B cell (primary cell): ENCODE measurements at regions not wholly inside any gene's neighbourhood (a gene's known extent, or its start where the extent isn't known, plus 50 kb on each side); places are given as distances from the start of the nearest gene placed in this dataset.
"Not testable (repeated sequence)": the region's sequence is repeated elsewhere in the genome, so short reads cannot be mapped to it uniquely, and the experiment has no call there.

Source experiments
- CTCF ChIP-seq: fragments of 200-600 bp; IDR thresholded peaks from one replicate; pipeline ENCODE4 v1.8.0; 2022; ENCODE audit warnings: antibody characterized with exemption, mild to moderate bottlenecking
- EZH2 ChIP-seq: IDR thresholded peaks from 2 replicates; pipeline ENCODE4 v1.6.1; 2012; ENCODE audit warnings: borderline replicate concordance, low read depth, mild to moderate bottlenecking, moderate library complexity, low read length; ENCODE audit not compliant: insufficient read depth, poor library complexity, severe bottlenecking

GRCh38 chrY:11466778-11467177 is 1234.3 kb upstream of the USP9Y start:
- TF ChIP-seq CTCF, EZH2: not testable (repeated sequence)
